ENCODE measurements at regions not wholly inside any gene's neighbourhood (a gene's known extent, or its start where the extent isn't known, plus 50 kb on each side); places are given as distances from the start of the nearest gene placed in this dataset.
"Not testable (repeated sequence)": the region's sequence is repeated elsewhere in the genome, so short reads cannot be mapped to it uniquely, and the experiment has no call there.

DNA sequence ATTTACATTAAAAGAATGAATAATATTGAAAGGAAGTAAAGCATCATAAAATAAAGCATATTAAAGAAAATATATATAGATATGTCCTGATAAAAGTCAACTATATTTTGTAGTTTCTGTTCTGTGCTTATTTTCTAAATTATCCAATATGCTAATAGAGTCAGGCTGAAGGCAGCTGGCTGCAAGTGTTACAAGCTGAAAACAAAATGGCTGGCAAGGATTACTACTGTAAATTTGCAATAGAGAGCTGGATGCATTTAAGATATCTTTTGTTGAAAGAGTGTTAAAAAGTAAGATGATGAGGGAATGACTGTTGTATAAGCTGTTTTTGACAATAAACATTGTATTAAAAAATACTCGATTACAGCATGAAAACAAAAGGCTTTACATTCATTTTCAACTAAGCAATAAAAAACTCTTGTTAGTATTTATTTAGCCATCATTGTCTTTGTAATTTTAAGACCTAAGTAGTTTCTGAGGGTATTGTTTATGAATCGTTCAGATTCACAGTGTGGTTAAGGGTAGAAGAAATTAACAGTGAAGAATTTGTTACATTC lies 76.3 kb downstream of the TANC2 start:
- H3F3A ChIP-seq (ENCODE audit: insufficient read depth, low read length) = no peaks in the 10 kb centered on the region
- no peaks in the 10 kb centered on the region for H3K9me3 ChIP-seq (ENCODE audit: low read length)
- H4K20me1 ChIP-seq (ENCODE audit: insufficient read depth, low read length) = no peaks in the 10 kb centered on the region
- no peaks in the 10 kb centered on the region for H3K4me1 ChIP-seq (ENCODE audit: insufficient read depth, low read length, severe bottlenecking)
- H3K79me2 ChIP-seq (ENCODE audit: insufficient read depth, low read length) = no peaks in the 10 kb centered on the region
- no peak overlapping the region for H3K4me3 ChIP-seq (ENCODE audit: low read depth, low read length, poor library complexity, severe bottlenecking)
- TF ChIP-seq, protein P1, sequence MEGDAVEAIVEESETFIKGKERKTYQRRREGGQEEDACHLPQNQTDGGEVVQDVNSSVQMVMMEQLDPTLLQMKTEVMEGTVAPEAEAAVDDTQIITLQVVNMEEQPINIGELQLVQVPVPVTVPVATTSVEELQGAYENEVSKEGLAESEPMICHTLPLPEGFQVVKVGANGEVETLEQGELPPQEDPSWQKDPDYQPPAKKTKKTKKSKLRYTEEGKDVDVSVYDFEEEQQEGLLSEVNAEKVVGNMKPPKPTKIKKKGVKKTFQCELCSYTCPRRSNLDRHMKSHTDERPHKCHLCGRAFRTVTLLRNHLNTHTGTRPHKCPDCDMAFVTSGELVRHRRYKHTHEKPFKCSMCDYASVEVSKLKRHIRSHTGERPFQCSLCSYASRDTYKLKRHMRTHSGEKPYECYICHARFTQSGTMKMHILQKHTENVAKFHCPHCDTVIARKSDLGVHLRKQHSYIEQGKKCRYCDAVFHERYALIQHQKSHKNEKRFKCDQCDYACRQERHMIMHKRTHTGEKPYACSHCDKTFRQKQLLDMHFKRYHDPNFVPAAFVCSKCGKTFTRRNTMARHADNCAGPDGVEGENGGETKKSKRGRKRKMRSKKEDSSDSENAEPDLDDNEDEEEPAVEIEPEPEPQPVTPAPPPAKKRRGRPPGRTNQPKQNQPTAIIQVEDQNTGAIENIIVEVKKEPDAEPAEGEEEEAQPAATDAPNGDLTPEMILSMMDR (IDR thresholded peaks at IDR 0.05; ENCODE audit: low read length) = no peak
- TF ChIP-seq EZH2 (IDR thresholded peaks at IDR 0.05; ENCODE audit: borderline replicate concordance, low read length) = no peak
- H3K4me2 ChIP-seq (ENCODE audit: low read length) = no peak overlapping the region
- no peak overlapping the region for H2AFZ ChIP-seq (ENCODE audit: low read length)
- H3K9ac ChIP-seq (ENCODE audit: low read length) = no peak overlapping the region
- no peaks in the 10 kb centered on the region for H3K9me2 ChIP-seq (ENCODE audit: low read depth, low read length)
- no peak overlapping the region for H3K27ac ChIP-seq (ENCODE audit: low read depth, low read length, poor library complexity, severe bottlenecking)
- no peaks in the 10 kb centered on the region for H3K36me3 ChIP-seq (ENCODE audit: insufficient read depth, low read length)
- H3K27me3 ChIP-seq (ENCODE audit: insufficient read depth, low read length) = no peaks in the 10 kb centered on the region

DNA sequence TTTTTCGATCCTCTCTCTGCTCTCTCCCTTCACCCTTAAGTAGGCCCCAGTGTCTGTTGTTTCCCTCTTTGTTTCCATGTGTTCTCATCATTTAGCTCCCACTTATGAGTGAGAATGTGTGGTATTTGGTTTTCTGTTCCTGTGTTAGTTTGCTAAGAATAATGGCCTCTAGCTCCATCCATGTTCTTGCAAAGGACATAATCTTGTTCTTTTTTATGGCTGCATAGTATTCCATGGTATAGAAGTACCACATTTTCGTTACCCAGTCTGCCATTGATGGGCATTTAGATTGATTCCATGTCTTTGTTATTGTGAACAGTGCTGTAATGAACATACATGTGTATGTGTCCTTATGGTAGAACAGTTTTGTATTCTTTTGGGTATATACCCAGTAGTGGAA lies 91.5 kb downstream of the TANC2 start:
- not testable (repeated sequence) for H3K79me2 ChIP-seq (ENCODE audit: insufficient read depth, low read length); H3K9me3 ChIP-seq (ENCODE audit: low read length); H3K36me3 ChIP-seq (ENCODE audit: insufficient read depth, low read length); H4K20me1 ChIP-seq (ENCODE audit: insufficient read depth, low read length); H3K4me1 ChIP-seq (ENCODE audit: insufficient read depth, low read length, severe bottlenecking); H3K9ac ChIP-seq (ENCODE audit: low read length); H2AFZ ChIP-seq (ENCODE audit: low read length); H3K4me2 ChIP-seq (ENCODE audit: low read length); H3K9me2 ChIP-seq (ENCODE audit: low read depth, low read length); H3F3A ChIP-seq (ENCODE audit: insufficient read depth, low read length); H3K27me3 ChIP-seq (ENCODE audit: insufficient read depth, low read length); H3K27ac ChIP-seq (ENCODE audit: low read depth, low read length, poor library complexity, severe bottlenecking); H3K4me3 ChIP-seq (ENCODE audit: low read depth, low read length, poor library complexity, severe bottlenecking)

DNA sequence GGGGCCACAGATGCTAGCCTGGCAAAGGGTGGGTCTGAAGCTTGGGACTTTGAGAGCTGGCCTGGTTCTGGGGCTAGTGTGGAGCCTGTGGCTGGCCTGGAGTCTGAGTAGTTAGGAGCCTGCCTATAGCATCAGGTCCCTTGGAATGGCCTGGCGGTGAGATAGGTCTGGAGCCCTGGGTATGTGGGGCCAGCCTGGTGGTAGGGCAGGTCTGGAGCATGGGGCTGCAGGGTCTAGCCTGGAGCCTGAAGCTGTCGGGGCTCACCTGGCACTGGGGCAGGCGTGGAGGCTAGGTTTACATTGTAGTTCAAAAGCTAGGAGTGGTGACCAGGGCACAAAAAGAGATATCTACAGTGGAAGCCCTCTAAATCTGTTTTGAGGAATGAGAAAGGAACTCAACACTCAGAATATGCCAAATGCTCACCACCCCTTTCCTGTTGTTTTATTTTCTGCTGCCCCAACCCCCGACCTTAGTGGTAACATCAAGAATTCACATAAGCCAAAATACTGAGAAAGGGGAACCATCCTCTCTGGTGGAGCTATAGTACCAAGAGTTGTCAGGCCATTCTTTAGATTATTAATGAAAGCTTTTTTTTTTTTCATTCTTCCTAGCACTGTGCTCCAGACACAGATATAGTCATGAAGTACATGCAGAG lies 100.3 kb downstream of the TANC2 start:
- H3K4me2 ChIP-seq (ENCODE audit: low read length) = no peak overlapping the region
- H3K9me3 ChIP-seq (ENCODE audit: low read length) = no peaks in the 10 kb centered on the region
- no peaks in the 10 kb centered on the region for H3K9me2 ChIP-seq (ENCODE audit: low read depth, low read length)
- no peaks in the 10 kb centered on the region for H3K4me1 ChIP-seq (ENCODE audit: insufficient read depth, low read length, severe bottlenecking)
- H3F3A ChIP-seq (ENCODE audit: insufficient read depth, low read length) = no peaks in the 10 kb centered on the region
- H4K20me1 ChIP-seq (ENCODE audit: insufficient read depth, low read length) = no peaks in the 10 kb centered on the region
- H3K36me3 ChIP-seq (ENCODE audit: insufficient read depth, low read length) = no peaks in the 10 kb centered on the region
- H3K27ac ChIP-seq (ENCODE audit: low read depth, low read length, poor library complexity, severe bottlenecking) = no peak overlapping the region
- TF ChIP-seq EZH2 (IDR thresholded peaks at IDR 0.05; ENCODE audit: borderline replicate concordance, low read length) = no peak
- TF ChIP-seq, protein P1 (IDR thresholded peaks at IDR 0.05; ENCODE audit: low read length) = no peak
- no peak overlapping the region for H3K9ac ChIP-seq (ENCODE audit: low read length)
- no peaks in the 10 kb centered on the region for H3K79me2 ChIP-seq (ENCODE audit: insufficient read depth, low read length)
- no peak overlapping the region for H3K4me3 ChIP-seq (ENCODE audit: low read depth, low read length, poor library complexity, severe bottlenecking)
- H2AFZ ChIP-seq (ENCODE audit: low read length) = no peak overlapping the region
- H3K27me3 ChIP-seq (ENCODE audit: insufficient read depth, low read length) = no peaks in the 10 kb centered on the region

DNA sequence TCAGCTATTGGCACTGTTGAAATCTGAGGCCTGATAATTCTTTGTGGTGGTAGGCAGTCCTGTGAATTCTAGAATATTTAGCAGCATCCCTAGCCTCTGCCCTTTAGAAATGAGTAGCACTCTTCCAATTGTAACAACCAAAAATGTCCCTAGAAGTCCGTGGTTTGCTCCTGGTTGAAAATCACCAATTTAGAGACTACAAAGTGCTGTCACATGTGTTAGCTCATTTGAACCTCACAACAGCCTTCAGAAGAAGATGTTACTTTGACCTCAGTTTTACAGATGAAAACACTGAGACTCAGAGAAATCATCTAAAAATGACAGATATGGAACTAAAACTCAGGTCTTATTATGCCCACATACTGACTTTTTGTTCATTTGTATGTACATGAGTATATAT lies 103.2 kb downstream of the TANC2 start:
- no peak overlapping the region for H3K4me3 ChIP-seq (ENCODE audit: low read depth, low read length, poor library complexity, severe bottlenecking)
- no peaks in the 10 kb centered on the region for H3K79me2 ChIP-seq (ENCODE audit: insufficient read depth, low read length)
- no peak overlapping the region for H3K27ac ChIP-seq (ENCODE audit: low read depth, low read length, poor library complexity, severe bottlenecking)
- H3K9ac ChIP-seq (ENCODE audit: low read length) = no peak overlapping the region
- no peaks in the 10 kb centered on the region for H3K9me2 ChIP-seq (ENCODE audit: low read depth, low read length)
- no peaks in the 10 kb centered on the region for H4K20me1 ChIP-seq (ENCODE audit: insufficient read depth, low read length)
- H2AFZ ChIP-seq (ENCODE audit: low read length) = no peak overlapping the region
- no peak overlapping the region for H3K4me2 ChIP-seq (ENCODE audit: low read length)
- H3F3A ChIP-seq (ENCODE audit: insufficient read depth, low read length) = no peaks in the 10 kb centered on the region
- H3K9me3 ChIP-seq (ENCODE audit: low read length) = no peaks in the 10 kb centered on the region
- H3K27me3 ChIP-seq (ENCODE audit: insufficient read depth, low read length) = no peaks in the 10 kb centered on the region
- H3K4me1 ChIP-seq (ENCODE audit: insufficient read depth, low read length, severe bottlenecking) = no peaks in the 10 kb centered on the region
- no peaks in the 10 kb centered on the region for H3K36me3 ChIP-seq (ENCODE audit: insufficient read depth, low read length)
- TF ChIP-seq, protein P1 (IDR thresholded peaks at IDR 0.05; ENCODE audit: low read length) = no peak
- no peak for TF ChIP-seq EZH2 (IDR thresholded peaks at IDR 0.05; ENCODE audit: borderline replicate concordance, low read length)
